GM12891 (cell line): ENCODE measurements at regions not wholly inside any gene's neighbourhood (a gene's known extent, or its start where the extent isn't known, plus 50 kb on each side); places are given as distances from the start of the nearest gene placed in this dataset.
"Not testable (repeated sequence)": the region's sequence is repeated elsewhere in the genome, so short reads cannot be mapped to it uniquely, and the experiment has no call there.

Experiments
- POLR2A ChIP-seq: IDR thresholded peaks from 2 replicates; pipeline ENCODE4 v1.6.1; 2011; ENCODE audit warnings: low read depth, low read length, control low read depth
- POLR2AphosphoS5 ChIP-seq: IDR thresholded peaks from 2 replicates; pipeline ENCODE4 v1.6.1; 2011; ENCODE audit warnings: low read depth, low read length, control low read depth

- TF ChIP-seq POLR2AphosphoS5, POLR2A: not testable (repeated sequence)
Observed at GRCh38 chr13:87976650-87977049, 305.5 kb downstream of the SLITRK5 start.
